ENCODE measurements at regions not wholly inside any gene's neighbourhood (a gene's known extent, or its start where the extent isn't known, plus 50 kb on each side); places are given as distances from the start of the nearest gene placed in this dataset.

DNA sequence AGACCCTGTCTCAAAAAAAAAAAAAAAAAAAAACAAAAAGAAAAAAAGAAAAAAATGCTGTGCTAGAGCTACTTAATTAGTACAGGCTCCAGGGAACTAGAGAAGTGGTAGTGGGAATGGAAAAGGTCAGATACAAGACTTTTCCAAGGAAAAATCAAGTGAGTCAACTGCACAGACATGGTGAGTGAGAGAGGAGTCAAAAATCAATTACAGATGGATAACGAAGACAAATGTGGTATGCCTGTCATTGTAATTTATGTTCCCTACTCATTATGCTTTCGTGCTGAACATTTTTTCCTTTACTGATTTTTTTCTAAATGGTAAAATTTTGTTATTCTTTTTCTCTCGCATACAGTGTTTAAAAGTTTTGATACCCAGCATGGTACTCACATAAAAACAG lies 111.5 kb downstream of the MDH1 start:
- no peak for TF ChIP-seq FOXM1 (IDR thresholded peaks at IDR 0.05; ENCODE audit: borderline replicate concordance, low read depth)
- TF ChIP-seq NFIC (IDR thresholded peaks at IDR 0.05): no peak
- TF ChIP-seq CREB1 (IDR thresholded peaks at IDR 0.05; ENCODE audit: low read depth): no peak
- no peak for TF ChIP-seq RAD21 (IDR thresholded peaks at IDR 0.05; ENCODE audit: low read depth)
- TF ChIP-seq TEAD4 (IDR thresholded peaks at IDR 0.05): no peak
- no peak for TF ChIP-seq CEBPB (IDR thresholded peaks at IDR 0.05)
- TF ChIP-seq TAF1 (IDR thresholded peaks at IDR 0.05; ENCODE audit: low read depth): no peak
- no peak for TF ChIP-seq EGR1 (IDR thresholded peaks at IDR 0.05)
- TF ChIP-seq, protein P1, sequence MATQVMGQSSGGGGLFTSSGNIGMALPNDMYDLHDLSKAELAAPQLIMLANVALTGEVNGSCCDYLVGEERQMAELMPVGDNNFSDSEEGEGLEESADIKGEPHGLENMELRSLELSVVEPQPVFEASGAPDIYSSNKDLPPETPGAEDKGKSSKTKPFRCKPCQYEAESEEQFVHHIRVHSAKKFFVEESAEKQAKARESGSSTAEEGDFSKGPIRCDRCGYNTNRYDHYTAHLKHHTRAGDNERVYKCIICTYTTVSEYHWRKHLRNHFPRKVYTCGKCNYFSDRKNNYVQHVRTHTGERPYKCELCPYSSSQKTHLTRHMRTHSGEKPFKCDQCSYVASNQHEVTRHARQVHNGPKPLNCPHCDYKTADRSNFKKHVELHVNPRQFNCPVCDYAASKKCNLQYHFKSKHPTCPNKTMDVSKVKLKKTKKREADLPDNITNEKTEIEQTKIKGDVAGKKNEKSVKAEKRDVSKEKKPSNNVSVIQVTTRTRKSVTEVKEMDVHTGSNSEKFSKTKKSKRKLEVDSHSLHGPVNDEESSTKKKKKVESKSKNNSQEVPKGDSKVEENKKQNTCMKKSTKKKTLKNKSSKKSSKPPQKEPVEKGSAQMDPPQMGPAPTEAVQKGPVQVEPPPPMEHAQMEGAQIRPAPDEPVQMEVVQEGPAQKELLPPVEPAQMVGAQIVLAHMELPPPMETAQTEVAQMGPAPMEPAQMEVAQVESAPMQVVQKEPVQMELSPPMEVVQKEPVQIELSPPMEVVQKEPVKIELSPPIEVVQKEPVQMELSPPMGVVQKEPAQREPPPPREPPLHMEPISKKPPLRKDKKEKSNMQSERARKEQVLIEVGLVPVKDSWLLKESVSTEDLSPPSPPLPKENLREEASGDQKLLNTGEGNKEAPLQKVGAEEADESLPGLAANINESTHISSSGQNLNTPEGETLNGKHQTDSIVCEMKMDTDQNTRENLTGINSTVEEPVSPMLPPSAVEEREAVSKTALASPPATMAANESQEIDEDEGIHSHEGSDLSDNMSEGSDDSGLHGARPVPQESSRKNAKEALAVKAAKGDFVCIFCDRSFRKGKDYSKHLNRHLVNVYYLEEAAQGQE (IDR thresholded peaks at IDR 0.05; ENCODE audit: low read depth): no peak
- no peak for TF ChIP-seq ZBTB7A (IDR thresholded peaks at IDR 0.05; ENCODE audit: low read depth)
- TF ChIP-seq, protein P2, sequence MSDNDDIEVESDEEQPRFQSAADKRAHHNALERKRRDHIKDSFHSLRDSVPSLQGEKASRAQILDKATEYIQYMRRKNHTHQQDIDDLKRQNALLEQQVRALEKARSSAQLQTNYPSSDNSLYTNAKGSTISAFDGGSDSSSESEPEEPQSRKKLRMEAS (IDR thresholded peaks at IDR 0.05): no peak
- no peak for TF ChIP-seq EP300 (IDR thresholded peaks at IDR 0.05; ENCODE audit: borderline replicate concordance)
- TF ChIP-seq TCF12 (IDR thresholded peaks at IDR 0.05; ENCODE audit: low read depth): no peak
- TF ChIP-seq YY1 (IDR thresholded peaks at IDR 0.05; ENCODE audit: low read depth): no peak

- TF ChIP-seq, protein P1 (IDR thresholded peaks at IDR 0.05; ENCODE audit: low read depth): no peak
- TF ChIP-seq CEBPB (IDR thresholded peaks at IDR 0.05): no peak
- TF ChIP-seq RAD21 (IDR thresholded peaks at IDR 0.05; ENCODE audit: low read depth): no peak
- TF ChIP-seq TAF1 (IDR thresholded peaks at IDR 0.05; ENCODE audit: low read depth): no peak
- TF ChIP-seq, protein P2 (IDR thresholded peaks at IDR 0.05): no peak
- TF ChIP-seq YY1 (IDR thresholded peaks at IDR 0.05; ENCODE audit: low read depth): no peak
- no peak for TF ChIP-seq EP300 (IDR thresholded peaks at IDR 0.05; ENCODE audit: borderline replicate concordance)
- no peak for TF ChIP-seq TEAD4 (IDR thresholded peaks at IDR 0.05)
- TF ChIP-seq TCF12 (IDR thresholded peaks at IDR 0.05; ENCODE audit: low read depth): no peak
- no peak for TF ChIP-seq NFIC (IDR thresholded peaks at IDR 0.05)
- no peak for TF ChIP-seq FOXM1 (IDR thresholded peaks at IDR 0.05; ENCODE audit: borderline replicate concordance, low read depth)
- TF ChIP-seq ZBTB7A (IDR thresholded peaks at IDR 0.05; ENCODE audit: low read depth): no peak
- no peak for TF ChIP-seq CREB1 (IDR thresholded peaks at IDR 0.05; ENCODE audit: low read depth)
- TF ChIP-seq, protein P3, sequence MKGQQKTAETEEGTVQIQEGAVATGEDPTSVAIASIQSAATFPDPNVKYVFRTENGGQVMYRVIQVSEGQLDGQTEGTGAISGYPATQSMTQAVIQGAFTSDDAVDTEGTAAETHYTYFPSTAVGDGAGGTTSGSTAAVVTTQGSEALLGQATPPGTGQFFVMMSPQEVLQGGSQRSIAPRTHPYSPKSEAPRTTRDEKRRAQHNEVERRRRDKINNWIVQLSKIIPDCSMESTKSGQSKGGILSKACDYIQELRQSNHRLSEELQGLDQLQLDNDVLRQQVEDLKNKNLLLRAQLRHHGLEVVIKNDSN (IDR thresholded peaks at IDR 0.05): no peak
- no peak for TF ChIP-seq EGR1 (IDR thresholded peaks at IDR 0.05)
Observed at GRCh38 chr2:63701406-63701805, 112.6 kb downstream of the MDH1 start.

DNA sequence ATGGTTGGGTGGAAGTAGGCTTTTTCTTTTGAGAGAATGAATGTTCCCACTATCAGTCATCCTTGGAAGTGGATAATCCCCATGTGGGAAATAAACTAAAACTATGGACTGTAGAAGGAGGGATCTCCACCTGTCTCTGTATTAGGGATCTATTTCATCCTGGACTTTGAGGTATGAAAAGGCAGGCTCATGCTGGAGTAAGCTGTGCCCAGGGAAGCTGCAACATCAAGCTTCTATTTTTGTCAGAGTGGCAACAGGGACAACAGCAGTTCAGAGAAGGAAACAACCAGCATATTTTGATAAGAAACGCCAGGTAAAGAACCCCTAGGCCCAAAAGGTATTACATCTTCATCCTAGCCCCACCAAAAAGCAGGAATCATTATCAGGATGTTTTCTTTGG lies 122.0 kb downstream of the MDH1 start:
- TF ChIP-seq YY1 (IDR thresholded peaks at IDR 0.05; ENCODE audit: low read depth) (no peak), CREB1 (IDR thresholded peaks at IDR 0.05; ENCODE audit: low read depth) (no peak), CEBPB (IDR thresholded peaks at IDR 0.05) (no peak), TEAD4 (IDR thresholded peaks at IDR 0.05) (no peak), FOXM1 (IDR thresholded peaks at IDR 0.05; ENCODE audit: borderline replicate concordance, low read depth) (no peak), EP300 (IDR thresholded peaks at IDR 0.05; ENCODE audit: borderline replicate concordance) (no peak), TAF1 (IDR thresholded peaks at IDR 0.05; ENCODE audit: low read depth) (no peak)
- TF ChIP-seq, protein P1 (IDR thresholded peaks at IDR 0.05; ENCODE audit: low read depth): no peak
- TF ChIP-seq, protein P3 (IDR thresholded peaks at IDR 0.05): no peak

GRCh38 chr2:63712748-63713147 lies 124.0 kb downstream of the MDH1 start:
- TF ChIP-seq TCF12 (IDR thresholded peaks at IDR 0.05; ENCODE audit: low read depth) (no peak), ZBTB7A (IDR thresholded peaks at IDR 0.05; ENCODE audit: low read depth) (no peak), FOXM1 (IDR thresholded peaks at IDR 0.05; ENCODE audit: borderline replicate concordance, low read depth) (no peak), TEAD4 (IDR thresholded peaks at IDR 0.05) (no peak)

All from Ishikawa (cell line).